Glomerular visceral epithelial cell (primary cell): ENCODE measurements at regions not wholly inside any gene's neighbourhood (a gene's known extent, or its start where the extent isn't known, plus 50 kb on each side); places are given as distances from the start of the nearest gene placed in this dataset.
A peak's percentile ranks its signal among the peaks of the same experiment; 100 is the strongest.
"Not testable (repeated sequence)": the region's sequence is repeated elsewhere in the genome, so short reads cannot be mapped to it uniquely, and the experiment has no call there.

Experiments
- DNase-seq: peaks from one replicate; pipeline ENCODE4 v3.0.0-alpha.2; 2016; ENCODE audit errors: extremely low spot score

DNA sequence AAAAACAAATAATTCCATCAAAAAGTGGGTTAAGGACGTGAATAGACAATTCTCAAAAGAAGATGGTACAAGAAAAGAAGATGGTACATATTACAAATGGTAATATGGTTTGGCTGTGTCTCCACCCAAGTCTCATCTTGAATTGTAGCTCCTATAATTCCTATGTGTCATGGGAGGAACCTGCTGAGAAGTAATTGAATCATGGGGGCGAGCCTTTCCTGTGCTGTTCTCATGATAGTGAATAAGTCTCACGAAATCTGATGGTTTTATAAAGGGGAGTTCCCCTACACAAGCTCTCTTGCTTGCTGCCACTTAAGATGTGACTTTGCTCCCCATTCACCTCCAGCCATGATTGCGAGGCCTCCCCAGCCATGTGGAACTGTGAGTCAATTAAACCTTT lies 172.9 kb downstream of the C11orf91 start:
- DNase-seq = not testable (repeated sequence)

DNA sequence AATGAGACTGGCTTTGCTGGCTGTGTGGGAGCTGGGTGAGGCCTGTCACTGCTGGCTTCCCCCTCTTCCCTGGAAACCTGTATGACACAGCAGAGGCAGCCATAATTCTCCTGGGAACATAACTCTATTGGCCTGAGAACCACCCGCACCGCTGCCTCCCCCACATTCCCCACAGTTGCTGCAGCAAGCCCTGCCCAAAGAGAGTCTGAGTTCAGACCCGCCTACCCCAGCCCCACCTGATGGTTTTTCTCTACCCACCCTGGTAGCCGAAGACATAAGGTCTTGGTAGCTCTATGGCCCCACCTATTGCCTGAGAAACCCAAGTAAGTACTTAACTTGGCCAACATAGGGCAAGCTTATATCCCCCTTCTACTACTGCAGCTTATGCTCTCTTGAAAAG lies 174.8 kb downstream of the C11orf91 start:
- no peak for DNase-seq

GRCh38 chr11:33521384-33521783 lies 179.2 kb downstream of the C11orf91 start:
- DNase-seq = no peak

GRCh38 chr11:33520112-33520511 lies 180.5 kb downstream of the C11orf91 start:
- DNase-seq = no peak

DNA sequence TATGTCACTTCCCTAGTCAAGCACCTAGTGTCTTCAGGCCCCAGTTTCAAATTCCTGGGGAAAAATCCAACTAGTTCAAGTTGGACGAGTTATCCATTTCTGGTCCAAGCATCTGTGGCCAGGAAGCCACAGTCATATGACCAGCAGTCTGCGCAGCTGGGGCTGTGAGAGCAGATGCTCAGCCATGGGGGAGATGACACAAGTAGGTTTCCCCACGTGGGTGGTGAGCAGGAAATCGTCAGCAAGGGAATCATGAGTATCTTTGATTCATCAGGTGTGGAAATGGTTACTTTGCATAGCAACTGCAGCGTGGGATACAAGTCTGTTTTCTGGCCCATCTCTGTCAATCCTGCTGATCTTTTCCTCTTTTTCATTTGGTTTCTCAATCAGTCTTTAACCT lies 185.3 kb downstream of the C11orf91 start:
- DNase-seq = peak; percentile 22

- no peak for DNase-seq
Measured at GRCh38 chr11:33514079-33514925, 186.3 kb downstream of the C11orf91 start.

DNA sequence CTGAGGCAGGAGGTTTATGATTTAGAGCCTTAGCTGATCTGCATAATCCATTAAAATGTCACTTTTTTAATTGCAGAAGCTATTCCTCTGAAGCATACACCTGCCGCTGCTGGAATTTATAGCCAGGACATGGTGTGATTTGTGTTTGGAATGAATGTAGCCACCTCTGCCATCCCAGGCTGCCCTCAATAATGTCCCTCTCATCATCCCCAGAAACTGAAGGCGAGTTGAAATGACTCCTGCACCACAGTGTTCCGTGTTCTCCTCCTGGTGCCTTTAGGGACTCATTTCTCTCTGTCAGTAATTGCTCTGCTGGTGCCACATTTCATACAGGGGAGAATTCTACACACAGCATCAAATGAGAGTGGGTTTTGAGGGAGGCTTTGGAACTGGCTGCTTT lies 191.0 kb downstream of the C11orf91 start:
- DNase-seq = no peak

DNA sequence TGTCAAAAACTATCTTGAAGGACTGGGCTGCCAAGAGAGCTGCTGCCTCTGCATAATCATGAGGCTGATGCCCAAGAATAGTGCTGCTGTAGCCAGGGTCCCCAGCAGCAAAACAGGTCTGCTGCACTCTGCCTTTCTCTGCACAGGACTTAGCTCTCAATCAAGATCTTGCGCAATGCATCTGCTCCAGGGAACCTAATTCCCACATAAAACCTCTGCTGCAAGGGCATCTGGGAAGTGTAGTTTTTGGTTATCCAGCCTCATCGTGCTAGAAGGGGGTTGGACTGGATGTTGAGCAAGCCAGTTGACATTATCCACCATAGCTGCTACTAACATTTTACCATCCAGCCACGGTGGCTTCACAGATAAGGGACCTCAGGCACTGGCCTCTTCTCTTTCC lies 192.7 kb downstream of the C11orf91 start:
- no peak for DNase-seq

DNA sequence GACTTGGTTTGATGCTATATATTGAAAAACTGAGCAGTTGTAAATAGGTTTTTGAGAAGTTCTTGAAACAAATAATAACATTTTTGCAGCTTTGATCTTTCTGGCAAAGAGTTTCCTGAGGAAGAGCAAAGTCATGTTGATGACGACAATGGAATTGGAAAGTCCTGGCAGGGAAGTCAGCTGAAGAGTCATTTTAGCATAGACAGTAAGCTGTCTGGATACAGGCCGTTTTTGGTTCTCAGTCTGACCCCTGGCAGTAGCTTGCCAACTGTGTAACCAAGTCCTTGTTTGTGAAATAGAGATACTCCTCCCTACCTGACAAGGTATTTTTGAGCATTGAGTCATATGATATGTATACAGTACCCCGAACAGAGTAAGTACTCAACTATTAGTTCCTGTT lies 193.3 kb downstream of the C11orf91 start:
- DNase-seq = no peak

GRCh38 chr11:33505093-33505492 lies 195.5 kb downstream of the C11orf91 start:
- no peak for DNase-seq

DNA sequence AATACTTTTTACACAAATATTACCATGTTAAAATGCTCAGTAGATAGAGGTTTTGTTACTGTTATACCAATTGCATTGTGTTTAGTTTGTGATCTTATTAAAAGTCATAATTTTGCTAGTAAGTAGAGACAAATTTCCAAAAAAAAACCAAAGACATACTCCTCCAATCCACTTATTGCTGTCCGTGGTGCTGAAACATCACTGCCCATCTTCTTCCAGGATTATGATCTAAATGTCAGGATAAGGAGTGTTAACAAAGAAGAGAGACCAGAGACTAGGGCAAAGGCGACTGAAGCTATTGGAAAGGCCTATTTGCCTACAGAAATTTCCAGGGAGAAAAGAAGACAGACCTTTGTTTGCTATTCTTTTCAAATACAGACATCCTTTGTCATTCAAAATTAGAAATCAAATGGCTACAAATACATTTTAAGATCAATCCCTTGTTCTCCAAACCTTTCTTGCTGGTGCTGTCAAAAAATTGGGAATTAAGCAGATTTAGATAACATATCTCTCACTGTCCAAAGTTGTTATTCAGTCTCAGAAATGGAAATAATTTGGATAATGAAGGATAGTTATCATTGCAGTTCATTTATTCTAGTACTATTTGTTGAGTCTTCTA lies 199.7 kb downstream of the C11orf91 start:
- peak; percentile 6 for DNase-seq

DNA sequence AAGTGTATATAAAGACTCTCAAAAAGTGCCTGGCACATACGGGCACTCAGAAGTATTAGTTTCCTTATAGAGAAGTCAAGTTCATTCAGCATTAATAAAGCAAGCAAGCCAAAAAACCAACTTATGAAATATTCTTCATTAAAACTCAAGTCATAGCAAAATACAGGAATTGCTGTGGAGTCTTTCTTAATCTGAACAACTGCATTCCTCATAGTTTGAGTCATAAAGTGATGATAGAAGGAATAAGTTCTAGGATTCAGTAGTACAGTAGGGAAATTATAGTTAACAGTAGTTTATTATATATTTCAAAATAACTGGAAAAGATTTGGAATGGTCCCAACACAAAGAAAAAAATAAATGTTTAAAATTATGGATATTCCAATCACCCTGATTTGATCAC lies 200.3 kb downstream of the C11orf91 start:
- no peak for DNase-seq

GRCh38 chr11:33492596-33492995 lies 208.0 kb downstream of the C11orf91 start:
- DNase-seq = no peak

- DNase-seq = no peak
Measured at GRCh38 chr11:33490842-33491370, 209.7 kb downstream of the C11orf91 start.

GRCh38 chr11:33488971-33489370 lies 211.7 kb downstream of the C11orf91 start:
- DNase-seq = no peak

- DNase-seq = no peak
Measured at GRCh38 chr11:33480626-33481025, 220.0 kb downstream of the C11orf91 start.

- DNase-seq = no peak
Measured at GRCh38 chr11:33479231-33479630, 221.4 kb downstream of the C11orf91 start.

GRCh38 chr11:33478111-33478573 lies 221.0 kb downstream of the HIPK3 start:
- no peak for DNase-seq

GRCh38 chr11:33476945-33477606 lies 219.9 kb downstream of the HIPK3 start:
- DNase-seq = peak; percentile 7

DNA sequence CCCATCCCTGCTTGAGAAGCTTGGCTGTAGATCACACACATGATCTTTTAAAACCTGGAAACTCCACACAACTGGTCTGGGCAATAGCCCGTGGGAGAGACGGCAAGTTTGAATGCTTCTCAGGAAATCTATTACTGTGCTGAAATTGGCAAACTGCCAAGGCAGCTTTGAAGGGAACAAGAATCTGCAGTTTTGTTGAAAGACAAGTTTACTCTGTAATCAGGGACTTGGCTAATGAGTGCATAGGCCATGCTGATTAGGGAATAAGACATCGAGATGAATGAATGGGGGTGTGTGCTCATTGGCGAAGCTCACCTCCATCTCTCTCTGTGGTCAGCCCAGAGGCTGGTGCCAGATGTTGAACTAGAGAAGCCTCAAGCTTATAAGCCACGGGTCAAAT lies 218.8 kb downstream of the HIPK3 start:
- peak; percentile 17 for DNase-seq

DNA sequence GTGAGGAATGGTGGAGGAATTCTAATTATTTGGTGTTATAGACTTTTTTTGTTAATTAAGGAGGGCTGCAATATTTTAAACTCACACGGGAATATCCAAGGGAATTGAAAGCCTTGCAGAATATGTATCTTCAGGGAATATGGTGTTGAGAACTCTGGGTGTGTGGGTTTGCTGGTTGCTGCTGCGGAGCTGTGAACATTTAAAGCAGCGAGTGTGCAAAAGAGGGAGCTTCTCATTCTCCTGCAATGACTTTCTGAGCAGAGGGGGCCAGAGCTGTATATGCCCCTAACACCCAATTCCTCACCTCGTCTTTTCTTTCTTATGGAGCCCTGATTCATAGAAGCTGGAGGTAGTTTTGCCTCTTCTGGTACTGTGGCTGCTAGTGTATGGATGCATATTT lies 217.7 kb downstream of the HIPK3 start:
- DNase-seq = no peak

- no peak for DNase-seq
Measured at GRCh38 chr11:33471541-33471940, 214.4 kb downstream of the HIPK3 start.

DNA sequence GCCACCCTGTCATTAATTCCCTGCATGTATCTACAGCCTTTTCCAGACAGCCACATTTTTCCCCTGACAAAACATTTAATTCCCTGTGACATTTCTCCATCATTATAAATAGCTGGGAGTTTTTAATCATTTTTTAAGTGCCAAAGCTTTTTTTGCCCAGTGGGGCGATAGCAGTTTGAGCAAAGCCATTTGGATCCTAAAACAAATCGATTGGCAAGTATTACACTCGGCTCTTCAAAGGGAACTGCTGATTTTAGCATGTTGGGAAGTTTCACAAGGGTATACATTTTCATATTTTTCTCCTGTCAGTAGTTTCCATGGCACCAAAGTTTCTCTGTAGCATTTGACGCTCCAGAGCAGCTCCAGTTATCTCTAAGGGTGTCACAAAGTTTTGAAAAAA lies 210.8 kb downstream of the HIPK3 start:
- no peak for DNase-seq
